ENCODE measurements at regions not wholly inside any gene's neighbourhood (a gene's known extent, or its start where the extent isn't known, plus 50 kb on each side); places are given as distances from the start of the nearest gene placed in this dataset.
A peak's percentile ranks its signal among the peaks of the same experiment; 100 is the strongest.

DNA sequence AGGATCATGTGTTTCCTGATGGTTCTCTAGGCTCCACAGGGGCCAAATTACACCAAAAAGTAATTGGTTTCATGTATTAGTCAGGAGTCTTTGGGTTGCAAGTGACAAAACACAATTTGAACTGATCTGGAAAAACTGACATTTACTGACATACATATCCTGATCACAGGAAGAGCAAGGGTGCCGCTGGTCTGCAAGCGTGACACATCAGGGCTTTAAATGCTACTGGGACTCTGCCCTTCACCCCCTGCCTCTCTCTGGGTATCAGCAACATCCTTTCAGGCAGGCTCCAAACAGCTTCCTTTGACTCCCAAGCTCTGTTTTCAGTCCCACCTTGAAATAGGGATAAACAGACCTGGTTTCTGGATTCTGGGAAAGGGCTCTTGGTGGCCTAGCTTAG is 197.5 kb downstream of the PALM2AKAP2 start:
- no peak for ATAC-seq
- no peak overlapping the region for H3K27ac ChIP-seq
- CTCF ChIA-PET: interaction anchor here (0.5 to 1.1 kb wide), 3 partner anchors 11 to 169 kb away, joined by 3 read pairs; no protein-coding TSS in a partner anchor
- H3K4me2 ChIP-seq: no peak overlapping the region
- POLR2A ChIA-PET: no interaction called here
- no peaks in the 10 kb centered on the region for H3K9me3 ChIP-seq
- no peaks in the 10 kb centered on the region for H3K4me1 ChIP-seq
- no peak overlapping the region for H3K4me3 ChIP-seq
- FAIRE-seq: no peak
- no peak for DNase-seq (ENCODE audit: low read depth in 1 of 2, low spot score in 1 of 2)
- WGBS (ENCODE audit: missing lambda C conversion rate): 89% methylated on average over 2 of the region's 2 CpGs
- TF ChIP-seq BCL3 (IDR thresholded peaks at IDR 0.05) (no peak), FOSL2 (IDR thresholded peaks at IDR 0.05) (no peak), FOSL2 (CRISPR knock-in tag; IDR thresholded peaks at IDR 0.05) (no peak), JUNB (IDR thresholded peaks at IDR 0.05) (no peak), EHF (CRISPR knock-in tag; IDR thresholded peaks at IDR 0.05) (no peak), RCOR1 (IDR thresholded peaks at IDR 0.05; ENCODE audit: low read depth, low read length) (no peak)

DNA sequence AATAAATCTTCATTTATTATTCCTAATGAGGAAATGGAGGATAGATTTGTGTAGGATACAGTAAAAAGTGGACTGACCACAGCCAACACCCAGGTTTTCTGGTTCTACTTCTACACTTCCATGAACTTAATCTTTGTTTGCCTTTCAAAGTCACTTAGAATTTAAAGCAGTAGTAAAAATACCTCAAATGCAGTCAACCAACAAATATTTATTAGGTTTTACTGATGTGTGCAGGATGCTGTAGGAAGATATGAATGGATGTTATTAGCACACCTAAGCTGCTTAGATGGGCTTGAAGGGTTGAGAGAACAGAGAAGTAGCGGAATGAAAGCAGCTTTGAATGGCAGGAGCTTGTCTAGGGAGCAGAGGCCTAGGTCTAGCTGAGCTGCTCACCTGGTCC is 201.1 kb downstream of the PALM2AKAP2 start:
- no peak for TF ChIP-seq USF2 (IDR thresholded peaks at IDR 0.05)
- no peak for TF ChIP-seq RFX5 (IDR thresholded peaks at IDR 0.05)
- TF ChIP-seq CEBPB (IDR thresholded peaks at IDR 0.05): no peak
- TF ChIP-seq FOXS1 (CRISPR knock-in tag; IDR thresholded peaks at IDR 0.05): no peak
- TF ChIP-seq TP53 (CRISPR knock-in tag; IDR thresholded peaks at IDR 0.05): no peak
- no peak for TF ChIP-seq MYC (IDR thresholded peaks at IDR 0.05; ENCODE audit: borderline replicate concordance, low read length)
- no peak for TF ChIP-seq GATA3 (IDR thresholded peaks at IDR 0.05; ENCODE audit: borderline replicate concordance)
- TF ChIP-seq REST (IDR thresholded peaks at IDR 0.05): no peak
- no peak for TF ChIP-seq HES2 (IDR thresholded peaks at IDR 0.05)
- no peak for TF ChIP-seq POLR2AphosphoS2 (conservative IDR thresholded peaks at IDR 0.05; ENCODE audit: low read length)
- CTCF ChIA-PET: interaction anchor here (1.2 kb wide), 1 partner anchor 11 kb away, joined by 4 read pairs; no protein-coding TSS in a partner anchor

DNA sequence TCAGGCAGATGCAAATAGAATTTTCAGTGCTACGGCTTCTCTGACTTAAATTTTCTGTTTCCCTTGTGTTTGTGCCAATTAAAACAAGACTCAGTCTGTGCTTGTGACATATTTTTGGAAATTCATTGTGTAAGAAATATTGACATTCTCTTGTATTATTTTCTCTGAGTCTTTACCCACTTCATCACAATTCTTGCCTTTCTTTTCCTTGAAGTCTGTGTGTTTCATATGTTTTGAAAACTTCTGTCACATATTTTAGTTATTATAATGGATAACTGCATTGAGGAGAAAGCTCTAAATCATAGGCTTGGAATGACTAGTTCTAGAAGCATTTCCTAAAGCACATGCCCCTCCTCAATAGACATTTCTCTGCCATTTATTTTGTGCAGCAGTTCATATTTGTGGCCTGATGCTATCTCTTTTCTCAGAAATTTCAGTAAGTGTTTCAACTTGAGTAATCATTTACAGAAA is 206.6 kb downstream of the PALM2AKAP2 start:
- DNase-seq (ENCODE audit: low read depth in 1 of 2, low spot score in 1 of 2) (peak in 1 of 2 experiments; percentile 38), FAIRE-seq (no peak), ATAC-seq (peak; percentile 64 to 66; a peak in 5 of 6 replicates)
- Histone ChIP-seq H3K4me1 (peaks cover 5% of the 10 kb centered on the region; the same call in 1 of the 3 replicates), H3K9me3 (0 out of 3 replicates have a peak, but pooled peaks cover 2% of the 10 kb centered on the region), H3K27ac (no peak overlapping the region), H3K4me2 (peak overlapping the region; percentile 26; the same call in 2 of the 3 replicates), H3K4me3 (no peak overlapping the region)
- ChIA-PET CTCF (interaction anchor here (1.2 kb wide), 1 partner anchor 11 kb away, joined by 4 read pairs; no protein-coding TSS in a partner anchor), POLR2A (no interaction called here)
- TF ChIP-seq RCOR1 (IDR thresholded peaks at IDR 0.05; ENCODE audit: low read depth, low read length): no peak
- TF ChIP-seq MAZ (IDR thresholded peaks at IDR 0.05; ENCODE audit: borderline replicate concordance, low read depth, low read length): no peak
- TF ChIP-seq TP53 (CRISPR knock-in tag; IDR thresholded peaks at IDR 0.05): no peak
- no peak for TF ChIP-seq FOSL2 (IDR thresholded peaks at IDR 0.05)
- 0 out of 2 replicates have a peak, but pooled peaks have one; percentile 29 for TF ChIP-seq FOSL2 (CRISPR knock-in tag; IDR thresholded peaks at IDR 0.05)
- no peak for TF ChIP-seq RFX5 (IDR thresholded peaks at IDR 0.05)
- 17% methylated on average over 1 of the region's 1 CpG for WGBS (ENCODE audit: missing lambda C conversion rate)

More for the DNA sequence above, 201.1 kb downstream of the PALM2AKAP2 start:
- 91% methylated on average over 1 of the region's 1 CpG for WGBS (ENCODE audit: missing lambda C conversion rate)
- FAIRE-seq (no peak), ATAC-seq (no peak), DNase-seq (ENCODE audit: low read depth in 1 of 2, low spot score in 1 of 2) (no peak)
- Histone ChIP-seq H3K9me3 (no peaks in the 10 kb centered on the region), H3K4me1 (peaks cover 1% of the 10 kb centered on the region; the same call in 1 of the 3 replicates), H3K4me3 (no peak overlapping the region), H3K4me2 (no peak overlapping the region), H3K27ac (no peak overlapping the region)
- POLR2A ChIA-PET: no interaction called here

All from A549 (cell line).